Osteocyte (in vitro differentiated cells): ENCODE measurements at regions not wholly inside any gene's neighbourhood (a gene's known extent, or its start where the extent isn't known, plus 50 kb on each side); places are given as distances from the start of the nearest gene placed in this dataset.

Source experiments
- DNase-seq: peaks from one replicate; pipeline ENCODE4 v3.0.0; 2021; ENCODE audit warnings: mixed read lengths; ENCODE audit not compliant: unreplicated experiment; ENCODE audit errors: extremely low spot score
- H3K27ac Mint-ChIP-seq: one replicate; pipeline ENCODE4 v1.8.0; 2021; ENCODE audit warnings: mild to moderate bottlenecking, mixed read lengths; ENCODE audit not compliant: unreplicated experiment
- H3K27me3 Mint-ChIP-seq: one replicate; pipeline ENCODE4 v1.8.0; 2021; ENCODE audit warnings: mixed read lengths; ENCODE audit not compliant: unreplicated experiment
- H3K36me3 Mint-ChIP-seq: one replicate; pipeline ENCODE4 v1.8.0; 2021; ENCODE audit warnings: mixed read lengths; ENCODE audit not compliant: unreplicated experiment
- H3K4me1 Mint-ChIP-seq: one replicate; pipeline ENCODE4 v1.8.0; 2021; ENCODE audit warnings: mixed read lengths; ENCODE audit not compliant: unreplicated experiment
- H3K4me3 Mint-ChIP-seq: one replicate; pipeline ENCODE4 v1.8.0; 2021; ENCODE audit warnings: mild to moderate bottlenecking, moderate library complexity, mixed read lengths; ENCODE audit not compliant: unreplicated experiment
- H3K9me3 Mint-ChIP-seq: one replicate; pipeline ENCODE4 v1.8.0; 2021; ENCODE audit warnings: mixed read lengths; ENCODE audit not compliant: unreplicated experiment
- TF ChIP-seq, protein P1 (sequence below): fragments of 200-600 bp; sonication (generic); IDR thresholded peaks from 2 replicates; pipeline ENCODE4 v1.5.0; 2021; ENCODE audit warnings: antibody characterized with exemption, mild to moderate bottlenecking, moderate library complexity

DNA sequence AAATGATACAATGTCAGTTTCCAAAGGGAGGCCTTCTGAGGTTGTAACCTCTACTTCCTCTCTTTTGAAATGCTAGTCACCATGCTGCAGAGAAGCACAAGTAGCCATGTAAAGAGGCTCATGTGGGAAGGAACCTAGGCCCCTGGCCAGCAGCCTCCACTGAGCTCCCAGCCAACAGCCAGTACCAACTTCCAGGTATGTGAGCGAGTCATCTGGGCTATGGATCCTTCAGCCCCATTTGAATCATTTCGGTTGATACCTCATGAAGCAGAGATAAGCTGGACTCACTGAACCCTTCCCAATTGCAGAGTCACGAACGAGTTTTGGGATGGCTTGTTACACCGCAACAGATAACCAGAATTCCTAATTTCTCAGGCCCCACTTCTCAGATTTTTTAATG lies 187.0 kb upstream of the LDB2 start:
- no peak overlapping the region for H3K27ac Mint-ChIP-seq
- TF ChIP-seq, protein P1, sequence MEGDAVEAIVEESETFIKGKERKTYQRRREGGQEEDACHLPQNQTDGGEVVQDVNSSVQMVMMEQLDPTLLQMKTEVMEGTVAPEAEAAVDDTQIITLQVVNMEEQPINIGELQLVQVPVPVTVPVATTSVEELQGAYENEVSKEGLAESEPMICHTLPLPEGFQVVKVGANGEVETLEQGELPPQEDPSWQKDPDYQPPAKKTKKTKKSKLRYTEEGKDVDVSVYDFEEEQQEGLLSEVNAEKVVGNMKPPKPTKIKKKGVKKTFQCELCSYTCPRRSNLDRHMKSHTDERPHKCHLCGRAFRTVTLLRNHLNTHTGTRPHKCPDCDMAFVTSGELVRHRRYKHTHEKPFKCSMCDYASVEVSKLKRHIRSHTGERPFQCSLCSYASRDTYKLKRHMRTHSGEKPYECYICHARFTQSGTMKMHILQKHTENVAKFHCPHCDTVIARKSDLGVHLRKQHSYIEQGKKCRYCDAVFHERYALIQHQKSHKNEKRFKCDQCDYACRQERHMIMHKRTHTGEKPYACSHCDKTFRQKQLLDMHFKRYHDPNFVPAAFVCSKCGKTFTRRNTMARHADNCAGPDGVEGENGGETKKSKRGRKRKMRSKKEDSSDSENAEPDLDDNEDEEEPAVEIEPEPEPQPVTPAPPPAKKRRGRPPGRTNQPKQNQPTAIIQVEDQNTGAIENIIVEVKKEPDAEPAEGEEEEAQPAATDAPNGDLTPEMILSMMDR, result no peak

DNA sequence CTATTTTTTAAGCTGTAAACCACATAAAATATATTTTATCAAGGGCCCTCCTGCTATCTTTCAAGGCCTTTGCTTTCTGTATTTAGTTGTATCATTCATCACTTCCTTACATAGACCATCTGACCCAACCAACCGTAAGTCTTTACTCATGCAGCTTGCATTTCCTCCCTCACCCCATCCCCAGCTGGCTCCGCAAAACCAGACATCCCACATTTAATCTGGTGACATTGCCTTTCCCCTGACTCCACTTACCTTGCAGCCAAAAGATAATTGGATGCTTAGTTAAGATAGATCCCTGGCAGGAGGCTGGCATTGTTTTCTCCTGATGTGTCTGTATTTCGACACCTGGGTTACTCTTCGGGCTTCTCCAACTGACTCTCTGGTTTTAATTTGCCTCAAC lies 183.7 kb upstream of the LDB2 start:
- H3K4me1 Mint-ChIP-seq, result no peaks in the 10 kb centered on the region
- no peaks in the 10 kb centered on the region for H3K9me3 Mint-ChIP-seq
- no peak overlapping the region for H3K4me3 Mint-ChIP-seq
- TF ChIP-seq, protein P1, result no peak
- H3K27me3 Mint-ChIP-seq, result no peaks in the 10 kb centered on the region
- H3K27ac Mint-ChIP-seq, result no peak overlapping the region
- H3K36me3 Mint-ChIP-seq, result no peaks in the 10 kb centered on the region
- DNase-seq, result no peak

More for the DNA sequence above, 187.0 kb upstream of the LDB2 start:
- H3K27me3 Mint-ChIP-seq, result no peaks in the 10 kb centered on the region
- H3K9me3 Mint-ChIP-seq, result no peaks in the 10 kb centered on the region
- no peaks in the 10 kb centered on the region for H3K36me3 Mint-ChIP-seq
- H3K4me1 Mint-ChIP-seq, result no peaks in the 10 kb centered on the region
- no peak for DNase-seq
- no peak overlapping the region for H3K4me3 Mint-ChIP-seq

DNA sequence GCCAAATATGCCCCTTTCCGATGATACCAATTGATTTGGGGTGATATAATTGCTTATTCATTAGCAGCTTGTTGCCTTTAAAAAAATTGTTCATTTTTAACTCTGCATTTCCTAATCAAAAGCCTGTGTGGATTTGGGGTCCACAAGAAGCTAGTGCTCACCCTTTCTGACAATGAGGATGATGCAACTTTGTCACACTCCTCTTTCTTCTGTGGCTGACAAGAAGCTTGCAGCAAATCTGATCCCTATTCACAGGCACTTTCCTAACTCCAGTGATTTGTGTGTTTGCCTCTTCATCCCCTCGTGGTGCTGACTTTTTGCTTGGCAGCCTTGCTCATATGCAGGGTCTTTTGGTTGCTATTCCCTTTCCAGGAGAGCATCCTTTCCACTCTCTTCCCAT lies 182.7 kb upstream of the LDB2 start:
- H3K27ac Mint-ChIP-seq, result no peak overlapping the region

DNA sequence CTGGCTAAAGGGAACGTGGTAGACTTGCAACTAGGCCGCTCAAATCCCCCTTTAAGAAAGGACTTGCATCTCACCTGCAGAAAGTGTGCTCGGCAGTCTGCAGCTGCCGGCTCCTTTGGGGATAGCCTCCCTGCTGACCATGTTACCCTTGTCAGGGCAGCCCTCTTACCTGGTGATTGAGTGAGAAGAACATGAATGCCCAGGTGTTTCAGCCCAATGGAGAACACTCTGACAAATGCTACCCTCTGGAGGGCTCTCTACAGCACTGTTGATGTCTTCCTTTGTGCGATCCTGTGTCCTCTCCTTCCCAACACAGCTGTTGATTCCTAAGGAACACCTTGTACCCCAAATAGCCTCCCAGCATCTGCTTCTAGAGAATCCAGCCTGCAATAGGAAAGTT lies 178.7 kb upstream of the LDB2 start:
- H3K27ac Mint-ChIP-seq, result no peak overlapping the region

More for the DNA sequence above, 182.7 kb upstream of the LDB2 start:
- H3K27me3 Mint-ChIP-seq, result no peaks in the 10 kb centered on the region
- no peak overlapping the region for H3K4me3 Mint-ChIP-seq
- TF ChIP-seq, protein P1, result no peak
- DNase-seq, result no peak
- H3K9me3 Mint-ChIP-seq, result no peaks in the 10 kb centered on the region
- H3K4me1 Mint-ChIP-seq, result no peaks in the 10 kb centered on the region
- H3K36me3 Mint-ChIP-seq, result no peaks in the 10 kb centered on the region

DNA sequence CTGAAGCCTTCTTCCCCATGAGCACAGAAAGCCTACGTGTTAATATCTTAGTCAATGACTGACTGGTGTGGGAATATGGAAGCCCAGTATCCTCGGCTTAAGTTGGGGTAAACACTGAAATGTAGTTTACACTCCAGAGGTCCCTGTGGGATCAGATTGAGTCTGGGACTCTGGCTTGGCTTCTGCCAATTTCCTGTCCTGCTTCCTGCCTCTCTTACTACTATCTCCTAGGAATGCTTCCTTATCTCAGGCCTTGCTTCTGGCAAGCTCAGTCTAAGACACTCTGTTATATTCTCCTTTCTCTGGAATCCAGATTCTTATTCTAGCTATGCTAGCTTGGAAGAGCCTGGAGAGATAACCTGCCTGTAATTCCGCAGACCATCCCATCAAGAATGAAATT lies 174.0 kb upstream of the LDB2 start:
- no peaks in the 10 kb centered on the region for H3K27me3 Mint-ChIP-seq
- no peaks in the 10 kb centered on the region for H3K4me1 Mint-ChIP-seq
- H3K4me3 Mint-ChIP-seq, result no peak overlapping the region
- TF ChIP-seq, protein P1, result no peak
- no peaks in the 10 kb centered on the region for H3K9me3 Mint-ChIP-seq
- H3K27ac Mint-ChIP-seq, result no peak overlapping the region
- no peak for DNase-seq
- no peaks in the 10 kb centered on the region for H3K36me3 Mint-ChIP-seq

More for the DNA sequence above, 178.7 kb upstream of the LDB2 start:
- H3K9me3 Mint-ChIP-seq, result no peaks in the 10 kb centered on the region
- no peaks in the 10 kb centered on the region for H3K36me3 Mint-ChIP-seq
- H3K4me1 Mint-ChIP-seq, result no peaks in the 10 kb centered on the region
- TF ChIP-seq, protein P1, result no peak
- no peaks in the 10 kb centered on the region for H3K27me3 Mint-ChIP-seq
- DNase-seq, result no peak
- no peak overlapping the region for H3K4me3 Mint-ChIP-seq
